Pulmonary artery endothelial cell (primary cell): ENCODE measurements at regions not wholly inside any gene's neighbourhood (a gene's known extent, or its start where the extent isn't known, plus 50 kb on each side); places are given as distances from the start of the nearest gene placed in this dataset.
"Not testable (repeated sequence)": the region's sequence is repeated elsewhere in the genome, so short reads cannot be mapped to it uniquely, and the experiment has no call there.

Experiments
- DNase-seq: peaks from one replicate; pipeline ENCODE4 v3.0.0-alpha.2; 2011; ENCODE audit warnings: low read depth, low spot score

- DNase-seq = no peak
These were observed 385.6 kb downstream of the IRS2 start for GRCh38 chr13:109400624-109401257.

GRCh38 chr13:109400209-109400608, 386.2 kb downstream of the IRS2 start:
- DNase-seq = no peak

- not testable (repeated sequence) for DNase-seq
These were observed 388.3 kb downstream of the IRS2 start for GRCh38 chr13:109398071-109398470.

GRCh38 chr13:109397285-109397684, 389.1 kb downstream of the IRS2 start:
- no peak for DNase-seq

GRCh38 chr13:109396266-109396665, 390.1 kb downstream of the IRS2 start:
- no peak for DNase-seq

GRCh38 chr13:109395014-109395413, 391.4 kb downstream of the IRS2 start:
- DNase-seq = no peak

- no peak for DNase-seq
These were observed 391.9 kb downstream of the IRS2 start for GRCh38 chr13:109394311-109394988.

- no peak for DNase-seq
These were observed 393.3 kb downstream of the IRS2 start for GRCh38 chr13:109393045-109393444.

- DNase-seq = no peak
These were observed 396.0 kb downstream of the IRS2 start for GRCh38 chr13:109390391-109390790.

- no peak for DNase-seq
These were observed 396.5 kb downstream of the IRS2 start for GRCh38 chr13:109389892-109390345.

GRCh38 chr13:109389456-109389855, 396.9 kb downstream of the IRS2 start:
- DNase-seq = no peak

- DNase-seq = no peak
These were observed 398.9 kb downstream of the IRS2 start for GRCh38 chr13:109387471-109387870.

- no peak for DNase-seq
These were observed 401.2 kb downstream of the IRS2 start for GRCh38 chr13:109385242-109385560.

- no peak for DNase-seq
These were observed 401.7 kb downstream of the IRS2 start for GRCh38 chr13:109384491-109385241.

- no peak for DNase-seq
These were observed 402.7 kb downstream of the IRS2 start for GRCh38 chr13:109383683-109384082.

GRCh38 chr13:109381546-109382180, 404.7 kb downstream of the IRS2 start:
- no peak for DNase-seq

GRCh38 chr13:109380457-109380856, 405.9 kb downstream of the IRS2 start:
- no peak for DNase-seq

GRCh38 chr13:109379930-109380329, 406.5 kb downstream of the IRS2 start:
- DNase-seq = no peak

GRCh38 chr13:109376936-109377335, 409.4 kb downstream of the IRS2 start:
- DNase-seq = no peak

- DNase-seq = no peak
These were observed 411.7 kb downstream of the IRS2 start for GRCh38 chr13:109374609-109375200.

GRCh38 chr13:109372666-109373065, 413.7 kb downstream of the IRS2 start:
- DNase-seq = no peak

GRCh38 chr13:109371066-109371465, 415.3 kb downstream of the IRS2 start:
- DNase-seq = no peak
